ENCODE measurements at regions not wholly inside any gene's neighbourhood (a gene's known extent, or its start where the extent isn't known, plus 50 kb on each side); places are given as distances from the start of the nearest gene placed in this dataset.
"Not testable (repeated sequence)": the region's sequence is repeated elsewhere in the genome, so short reads cannot be mapped to it uniquely, and the experiment has no call there.

DNA sequence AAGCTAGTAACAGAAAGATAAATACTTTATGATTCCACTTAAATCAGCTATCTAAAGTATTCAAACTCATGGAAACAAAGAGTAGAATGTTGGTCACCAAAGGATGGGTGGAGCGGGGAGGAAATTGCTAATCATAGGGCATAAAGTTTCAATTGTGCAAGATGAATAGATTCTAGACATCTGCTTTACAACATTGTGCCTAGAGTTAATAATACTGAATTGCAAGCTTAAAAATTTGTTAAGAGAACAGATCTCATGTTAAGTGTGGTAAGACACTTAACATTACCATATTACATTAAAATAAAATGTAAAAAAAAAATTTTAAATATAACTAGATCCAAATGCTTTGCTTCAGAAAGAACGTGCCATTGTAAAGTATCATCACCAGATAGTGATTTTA is 411.1 kb upstream of the MBL2 start:
- ATAC-seq, result no peak
- Mint-ChIP-seq H3K4me3 (no peak overlapping the region), H3K27me3 (no peaks in the 10 kb centered on the region), H3K9me3 (peaks cover 14% of the 10 kb centered on the region), H3K4me1 (ENCODE audit: low read depth) (no peaks in the 10 kb centered on the region), H3K27ac (no peak overlapping the region), H3K36me3 (ENCODE audit: low read depth) (no peaks in the 10 kb centered on the region)
- POLR2A ChIA-PET, result no interaction called here
- TF ChIP-seq, protein P1, sequence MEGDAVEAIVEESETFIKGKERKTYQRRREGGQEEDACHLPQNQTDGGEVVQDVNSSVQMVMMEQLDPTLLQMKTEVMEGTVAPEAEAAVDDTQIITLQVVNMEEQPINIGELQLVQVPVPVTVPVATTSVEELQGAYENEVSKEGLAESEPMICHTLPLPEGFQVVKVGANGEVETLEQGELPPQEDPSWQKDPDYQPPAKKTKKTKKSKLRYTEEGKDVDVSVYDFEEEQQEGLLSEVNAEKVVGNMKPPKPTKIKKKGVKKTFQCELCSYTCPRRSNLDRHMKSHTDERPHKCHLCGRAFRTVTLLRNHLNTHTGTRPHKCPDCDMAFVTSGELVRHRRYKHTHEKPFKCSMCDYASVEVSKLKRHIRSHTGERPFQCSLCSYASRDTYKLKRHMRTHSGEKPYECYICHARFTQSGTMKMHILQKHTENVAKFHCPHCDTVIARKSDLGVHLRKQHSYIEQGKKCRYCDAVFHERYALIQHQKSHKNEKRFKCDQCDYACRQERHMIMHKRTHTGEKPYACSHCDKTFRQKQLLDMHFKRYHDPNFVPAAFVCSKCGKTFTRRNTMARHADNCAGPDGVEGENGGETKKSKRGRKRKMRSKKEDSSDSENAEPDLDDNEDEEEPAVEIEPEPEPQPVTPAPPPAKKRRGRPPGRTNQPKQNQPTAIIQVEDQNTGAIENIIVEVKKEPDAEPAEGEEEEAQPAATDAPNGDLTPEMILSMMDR (IDR thresholded peaks at IDR 0.05), result no peak
- intact Hi-C loops (cut with micrococcal nuclease), result no loop called here
- no peak for DNase-seq
- CTCF ChIA-PET, result no interaction called here

DNA sequence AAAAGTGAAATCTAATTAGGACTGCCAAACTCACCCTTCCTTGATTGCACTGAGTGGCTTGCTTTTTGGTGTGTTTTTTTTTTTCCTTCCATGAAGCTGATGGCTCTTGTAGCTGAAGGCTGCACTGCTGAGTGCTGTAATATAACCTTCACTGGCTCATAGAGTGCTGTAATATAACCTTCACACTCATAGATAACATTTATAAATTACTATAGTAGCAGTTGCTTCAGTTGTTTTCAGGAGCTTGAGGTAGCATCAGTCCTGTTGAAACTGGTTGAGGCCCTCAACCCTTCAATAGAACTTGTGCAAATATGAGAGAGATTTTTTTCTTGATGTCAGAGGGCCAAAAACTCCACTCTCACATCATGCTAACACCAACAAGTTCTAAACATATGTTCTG is 404.9 kb upstream of the MBL2 start:
- Mint-ChIP-seq H3K4me1 (ENCODE audit: low read depth) (no peaks in the 10 kb centered on the region), H3K4me3 (no peak overlapping the region), H3K9me3 (peaks cover 4% of the 10 kb centered on the region), H3K27me3 (no peaks in the 10 kb centered on the region), H3K36me3 (ENCODE audit: low read depth) (no peaks in the 10 kb centered on the region), H3K27ac (no peak overlapping the region)
- ChIA-PET POLR2A (no interaction called here), CTCF (no interaction called here)
- TF ChIP-seq, protein P1 (IDR thresholded peaks at IDR 0.05), result no peak
- intact Hi-C loops (cut with micrococcal nuclease), result no loop called here
- DNase-seq (no peak), ATAC-seq (no peak)

GRCh38 chr10:53166325-53166724 is 393.7 kb upstream of the MBL2 start:
- Mint-ChIP-seq H3K4me3 (no peak overlapping the region), H3K4me1 (ENCODE audit: low read depth) (no peaks in the 10 kb centered on the region), H3K27me3 (no peaks in the 10 kb centered on the region), H3K36me3 (ENCODE audit: low read depth) (no peaks in the 10 kb centered on the region), H3K9me3 (peaks cover 7% of the 10 kb centered on the region), H3K27ac (no peak overlapping the region)
- DNase-seq (no peak), ATAC-seq (no peak)
- intact Hi-C loops (cut with micrococcal nuclease), result no loop called here
- TF ChIP-seq, protein P1 (IDR thresholded peaks at IDR 0.05), result no peak
- CTCF ChIA-PET, result no interaction called here
- POLR2A ChIA-PET, result no interaction called here

DNA sequence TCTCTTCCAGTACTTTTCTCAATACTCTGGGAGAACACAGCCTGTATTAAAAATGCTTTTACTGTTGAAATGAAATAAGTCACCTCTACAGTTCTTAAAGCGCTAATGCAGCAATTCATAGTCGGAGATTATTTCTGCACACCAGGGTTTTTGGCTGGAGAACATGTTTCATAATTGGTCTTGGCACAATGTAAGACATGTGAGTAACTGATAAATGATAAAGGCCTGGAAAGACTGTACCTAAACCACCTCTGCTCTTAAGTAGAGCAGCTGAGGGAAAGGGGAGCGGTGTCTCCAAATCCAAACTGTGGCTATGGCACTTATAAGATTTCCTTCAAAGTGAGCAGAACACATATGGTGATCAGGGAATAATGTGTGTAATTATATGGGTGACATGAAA is 390.3 kb upstream of the MBL2 start:
- Mint-ChIP-seq H3K4me3 (no peak overlapping the region), H3K27ac (no peak overlapping the region), H3K4me1 (ENCODE audit: low read depth) (no peaks in the 10 kb centered on the region), H3K27me3 (no peaks in the 10 kb centered on the region), H3K36me3 (ENCODE audit: low read depth) (no peaks in the 10 kb centered on the region), H3K9me3 (peaks cover 8% of the 10 kb centered on the region)
- no peak for DNase-seq
- ChIA-PET CTCF (no interaction called here), POLR2A (no interaction called here)
- intact Hi-C loops (cut with micrococcal nuclease), result no loop called here
- TF ChIP-seq, protein P1 (IDR thresholded peaks at IDR 0.05), result no peak
- ATAC-seq, result no peak

GRCh38 chr10:53161231-53161630 is 388.6 kb upstream of the MBL2 start:
- no peak for DNase-seq
- H3K4me3 Mint-ChIP-seq, result no peak overlapping the region
- ATAC-seq, result no peak
- H3K36me3 Mint-ChIP-seq (ENCODE audit: low read depth), result no peaks in the 10 kb centered on the region
- H3K9me3 Mint-ChIP-seq, result peaks cover 8% of the 10 kb centered on the region
- H3K27me3 Mint-ChIP-seq, result no peaks in the 10 kb centered on the region
- H3K4me1 Mint-ChIP-seq (ENCODE audit: low read depth), result no peaks in the 10 kb centered on the region
- POLR2A ChIA-PET, result no interaction called here
- no peak overlapping the region for H3K27ac Mint-ChIP-seq
- intact Hi-C loops (cut with micrococcal nuclease), result no loop called here
- CTCF ChIA-PET, result interaction anchor here (1.2 kb wide), 1 partner anchor 19 kb away, joined by 3 read pairs; no protein-coding TSS in a partner anchor
- TF ChIP-seq, protein P1 (IDR thresholded peaks at IDR 0.05), result no peak

DNA sequence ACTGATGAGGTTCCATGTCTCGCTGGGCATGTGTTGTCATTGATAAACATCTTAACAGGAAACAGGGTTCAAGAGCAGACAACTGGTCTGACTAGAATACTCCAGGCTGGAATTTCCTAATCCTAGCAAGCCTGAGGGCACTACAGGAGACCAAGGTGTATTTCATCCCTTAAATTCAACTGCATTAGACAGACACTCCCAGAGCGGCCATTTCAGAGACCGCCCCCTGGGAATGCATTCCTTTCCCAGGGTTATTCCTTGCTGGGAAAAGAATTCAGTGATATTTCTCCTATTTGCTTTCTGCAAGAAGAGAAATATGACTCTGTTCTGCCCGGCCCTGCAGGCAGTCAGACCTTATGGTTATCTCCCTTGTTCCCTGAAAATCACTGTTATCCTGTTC is 383.1 kb upstream of the MBL2 start:
- H3K4me3 Mint-ChIP-seq; ATAC-seq; H3K27me3 Mint-ChIP-seq; H3K36me3 Mint-ChIP-seq (ENCODE audit: low read depth); DNase-seq; H3K4me1 Mint-ChIP-seq (ENCODE audit: low read depth); CTCF ChIA-PET; intact Hi-C loops (cut with micrococcal nuclease); H3K27ac Mint-ChIP-seq; POLR2A ChIA-PET; H3K9me3 Mint-ChIP-seq: not testable (repeated sequence)
